ENCODE measurements at regions not wholly inside any gene's neighbourhood (a gene's known extent, or its start where the extent isn't known, plus 50 kb on each side); places are given as distances from the start of the nearest gene placed in this dataset.

DNA sequence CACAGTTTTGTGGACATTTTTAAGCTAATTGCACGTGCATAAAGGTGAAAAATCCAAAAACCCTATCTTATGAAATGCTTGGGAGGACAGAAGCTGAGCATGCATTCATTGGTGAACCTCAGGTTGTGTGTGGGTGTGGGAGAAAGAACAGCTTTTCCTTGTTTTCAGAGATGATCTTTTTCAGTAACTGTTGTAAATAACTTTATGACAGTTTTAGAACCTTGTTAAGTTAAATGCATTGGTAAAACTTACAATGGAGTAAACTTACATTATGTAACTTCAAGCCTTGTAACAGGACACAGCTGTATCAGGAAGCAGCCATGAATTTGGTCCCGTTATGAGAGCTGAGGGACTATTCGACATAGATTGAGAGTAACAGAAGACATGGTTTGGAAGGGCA is 587.4 kb downstream of the GALC start:
- DNase-seq (ENCODE audit: low read depth): no peak
- H3K4me3 ChIP-seq (ENCODE audit: low read depth, low read length): no peak overlapping the region
- TF ChIP-seq, protein P1, sequence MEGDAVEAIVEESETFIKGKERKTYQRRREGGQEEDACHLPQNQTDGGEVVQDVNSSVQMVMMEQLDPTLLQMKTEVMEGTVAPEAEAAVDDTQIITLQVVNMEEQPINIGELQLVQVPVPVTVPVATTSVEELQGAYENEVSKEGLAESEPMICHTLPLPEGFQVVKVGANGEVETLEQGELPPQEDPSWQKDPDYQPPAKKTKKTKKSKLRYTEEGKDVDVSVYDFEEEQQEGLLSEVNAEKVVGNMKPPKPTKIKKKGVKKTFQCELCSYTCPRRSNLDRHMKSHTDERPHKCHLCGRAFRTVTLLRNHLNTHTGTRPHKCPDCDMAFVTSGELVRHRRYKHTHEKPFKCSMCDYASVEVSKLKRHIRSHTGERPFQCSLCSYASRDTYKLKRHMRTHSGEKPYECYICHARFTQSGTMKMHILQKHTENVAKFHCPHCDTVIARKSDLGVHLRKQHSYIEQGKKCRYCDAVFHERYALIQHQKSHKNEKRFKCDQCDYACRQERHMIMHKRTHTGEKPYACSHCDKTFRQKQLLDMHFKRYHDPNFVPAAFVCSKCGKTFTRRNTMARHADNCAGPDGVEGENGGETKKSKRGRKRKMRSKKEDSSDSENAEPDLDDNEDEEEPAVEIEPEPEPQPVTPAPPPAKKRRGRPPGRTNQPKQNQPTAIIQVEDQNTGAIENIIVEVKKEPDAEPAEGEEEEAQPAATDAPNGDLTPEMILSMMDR (IDR thresholded peaks at IDR 0.05; ENCODE audit: insufficient read depth, low read depth, low read length, missing control alignments): no peak

DNA sequence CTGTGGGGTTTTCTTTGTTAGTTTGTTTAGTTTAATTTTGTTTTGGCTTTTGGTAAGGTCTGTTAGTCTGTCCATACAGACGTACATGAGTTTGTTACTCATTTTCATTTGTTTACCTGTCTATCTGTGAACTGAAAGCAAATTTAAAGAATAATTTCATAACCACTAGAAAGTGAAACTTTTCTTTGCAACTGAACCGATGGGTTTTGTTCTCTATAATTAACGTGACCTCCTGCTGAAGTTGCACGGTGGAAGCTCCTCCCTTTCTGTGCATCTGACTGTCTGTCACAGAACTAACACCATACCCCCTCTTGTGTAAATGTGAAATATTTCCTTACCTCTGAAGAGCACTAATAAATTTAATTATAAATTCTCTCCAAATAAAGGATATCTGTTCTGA is 595.5 kb downstream of the GALC start:
- H3K4me3 ChIP-seq (ENCODE audit: low read depth, low read length): no peak overlapping the region
- TF ChIP-seq, protein P1 (IDR thresholded peaks at IDR 0.05; ENCODE audit: insufficient read depth, low read depth, low read length, missing control alignments): no peak
- DNase-seq (ENCODE audit: low read depth): peak; percentile 35

DNA sequence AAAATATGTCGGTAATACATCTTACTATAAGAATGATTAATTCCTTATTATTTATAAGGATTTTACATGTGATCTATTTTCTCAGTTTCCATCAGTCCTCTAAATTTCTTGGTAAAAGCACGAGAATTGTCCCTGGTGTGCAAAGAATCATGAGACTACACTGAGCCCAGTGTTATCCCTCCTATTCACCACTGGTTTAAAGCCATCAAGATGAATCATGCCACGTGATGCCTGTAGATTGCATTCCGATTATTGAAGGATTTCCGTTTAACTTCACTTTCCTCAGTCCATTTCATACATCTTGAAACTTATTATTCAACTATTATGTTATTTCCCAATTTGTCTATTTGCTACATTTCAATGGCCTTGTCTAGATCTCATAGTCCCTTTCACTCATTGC is 601.9 kb downstream of the GALC start:
- H3K4me3 ChIP-seq (ENCODE audit: low read depth, low read length): no peak overlapping the region
- TF ChIP-seq, protein P1 (IDR thresholded peaks at IDR 0.05; ENCODE audit: insufficient read depth, low read depth, low read length, missing control alignments): no peak
- DNase-seq (ENCODE audit: low read depth): no peak

DNA sequence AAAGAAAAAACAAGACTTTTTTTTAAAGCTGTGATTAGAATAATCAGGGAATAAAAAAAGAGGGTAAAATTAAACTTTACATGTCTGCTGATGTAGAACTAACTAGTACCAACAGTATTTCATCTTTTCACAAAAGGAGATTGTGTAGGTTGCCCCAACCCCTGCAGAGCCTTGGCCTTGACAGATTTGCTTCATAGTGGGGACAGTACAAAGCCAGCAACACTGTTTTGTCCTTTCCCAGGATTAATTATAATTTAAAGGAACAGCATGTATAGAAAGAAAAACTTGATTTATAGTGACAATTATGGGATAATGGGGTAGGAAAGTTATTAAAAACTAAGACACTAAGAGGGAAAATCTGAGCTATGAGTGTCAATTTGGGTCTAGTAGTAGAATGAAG is 604.0 kb downstream of the GALC start:
- TF ChIP-seq, protein P1 (IDR thresholded peaks at IDR 0.05; ENCODE audit: insufficient read depth, low read depth, low read length, missing control alignments): no peak
- no peak for DNase-seq (ENCODE audit: low read depth)
- no peak overlapping the region for H3K4me3 ChIP-seq (ENCODE audit: low read depth, low read length)

DNA sequence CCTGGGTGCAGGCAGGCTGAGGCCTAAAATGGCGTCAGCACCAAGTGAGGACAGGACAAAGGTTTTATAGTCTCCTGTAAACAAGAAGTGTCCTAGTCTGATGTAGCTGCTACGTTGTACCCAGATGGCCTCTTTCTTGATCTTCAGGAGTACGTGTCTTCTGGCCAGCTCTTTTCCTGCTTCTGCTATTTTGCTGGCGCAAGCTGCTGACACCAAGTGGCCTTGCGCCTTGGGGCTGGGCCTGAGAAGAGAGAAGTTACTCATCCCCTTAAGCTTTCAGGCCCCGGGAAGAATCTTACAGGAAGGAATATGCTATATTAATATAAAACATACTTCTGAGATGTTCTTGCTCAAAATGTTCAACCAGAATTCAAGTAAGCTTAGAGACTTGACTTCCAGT is 605.2 kb downstream of the GALC start:
- H3K4me3 ChIP-seq (ENCODE audit: low read depth, low read length): no peak overlapping the region
- TF ChIP-seq, protein P1 (IDR thresholded peaks at IDR 0.05; ENCODE audit: insufficient read depth, low read depth, low read length, missing control alignments): no peak
- DNase-seq (ENCODE audit: low read depth): no peak

DNA sequence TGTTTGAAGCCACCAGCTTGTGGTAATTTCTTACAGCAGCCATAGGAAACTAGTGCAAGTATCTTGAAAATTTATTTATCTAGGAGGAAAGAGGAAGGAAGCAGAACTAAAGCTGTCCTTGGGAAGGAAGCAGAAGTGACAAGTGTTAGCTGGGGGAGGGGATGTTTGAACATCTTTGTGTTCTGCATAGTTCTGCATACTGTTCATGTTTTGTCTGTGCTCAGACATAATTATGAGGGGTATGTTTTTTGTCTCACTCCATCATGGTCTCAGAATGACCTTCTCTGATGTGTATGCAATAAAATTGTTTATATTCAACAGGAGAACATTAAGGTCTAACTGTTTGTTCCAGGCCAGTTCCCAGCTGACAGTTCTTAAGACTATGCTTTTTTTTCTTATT is 606.5 kb downstream of the GALC start:
- DNase-seq (ENCODE audit: low read depth): no peak
- H3K4me3 ChIP-seq (ENCODE audit: low read depth, low read length): no peak overlapping the region
- TF ChIP-seq, protein P1 (IDR thresholded peaks at IDR 0.05; ENCODE audit: insufficient read depth, low read depth, low read length, missing control alignments): no peak

DNA sequence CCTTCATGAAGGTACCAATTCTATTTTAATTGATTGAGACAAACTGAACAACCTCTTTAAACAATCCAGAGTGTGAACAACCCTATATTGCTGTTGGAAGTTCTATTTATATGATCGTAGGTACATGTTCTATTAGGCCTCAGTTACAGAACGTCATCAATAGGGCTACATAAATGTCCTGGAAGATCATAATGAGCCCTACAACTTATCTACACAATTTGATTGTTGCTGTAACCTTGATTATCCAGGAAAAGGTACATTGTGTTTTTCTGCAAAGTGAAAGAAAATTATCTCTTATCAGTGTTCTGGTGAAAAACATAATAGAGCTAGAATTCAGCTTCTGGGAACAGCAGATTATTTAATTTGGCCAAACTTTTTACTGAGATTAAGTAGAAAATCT is 612.9 kb downstream of the GALC start:
- no peak overlapping the region for H3K4me3 ChIP-seq (ENCODE audit: low read depth, low read length)
- no peak for DNase-seq (ENCODE audit: low read depth)
- TF ChIP-seq, protein P1 (IDR thresholded peaks at IDR 0.05; ENCODE audit: insufficient read depth, low read depth, low read length, missing control alignments): no peak

All from GM12865 (cell line).